GM19328 (cell line): ENCODE measurements at regions not wholly inside any gene's neighbourhood (a gene's known extent, or its start where the extent isn't known, plus 50 kb on each side); places are given as distances from the start of the nearest gene placed in this dataset.

Experiments
- ATAC-seq: cut with Tn5 transposase; IDR thresholded peaks from one replicate; pipeline ENCODE4 v1.9.1; 2021; ENCODE audit warnings: mild to moderate bottlenecking, moderate library complexity; ENCODE audit not compliant: unreplicated experiment

DNA sequence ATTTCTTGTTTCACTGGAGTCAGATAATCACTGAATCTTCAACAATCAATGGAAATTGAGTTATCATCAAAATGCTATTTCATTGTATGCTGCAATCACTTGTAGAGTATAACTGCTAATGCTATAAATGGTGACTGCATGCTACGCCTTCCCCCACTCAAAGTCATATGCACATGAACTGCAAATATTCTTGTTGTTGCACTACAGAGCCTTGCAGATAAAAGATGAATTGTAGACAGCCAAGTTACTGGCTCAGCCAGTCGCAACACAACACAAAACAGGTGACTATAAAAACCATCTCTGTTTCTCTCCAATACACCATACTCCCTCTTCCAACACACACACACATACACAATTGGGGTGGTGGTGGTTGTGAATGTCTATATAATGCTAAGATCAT lies 171.0 kb upstream of the HMGA2 start:
- no peak for ATAC-seq

DNA sequence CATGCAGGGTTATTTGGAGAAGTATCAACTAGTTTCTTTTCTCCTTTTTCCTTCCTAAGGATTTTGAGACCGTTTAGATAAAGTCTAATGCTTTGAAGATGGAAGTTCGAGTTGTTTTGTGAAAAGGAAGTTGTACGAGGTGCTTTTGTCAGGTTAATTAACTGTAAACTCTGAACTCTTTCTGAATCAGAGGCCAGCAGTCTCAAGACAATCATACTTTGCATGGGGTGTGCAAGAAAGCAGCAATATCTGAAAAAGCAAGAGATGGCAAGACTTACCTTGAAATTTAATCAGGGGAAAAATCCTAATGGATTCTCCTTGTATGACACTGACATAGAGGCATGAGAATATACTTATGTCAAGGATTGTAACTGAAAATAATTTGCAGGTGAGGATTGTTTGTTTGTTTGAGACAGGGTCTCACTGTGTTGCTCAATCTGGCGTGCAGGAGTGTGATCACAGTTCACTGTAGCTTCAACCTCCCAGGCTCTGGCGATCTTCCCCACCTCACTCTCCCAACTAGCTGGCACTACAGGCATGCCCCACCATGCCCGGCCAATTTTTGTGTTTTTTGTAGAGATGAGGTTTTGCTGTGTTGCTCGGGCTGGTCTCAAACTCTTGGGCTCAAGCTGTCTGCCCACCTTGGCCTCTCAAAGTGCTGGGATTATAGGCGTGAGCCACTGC lies 170.2 kb upstream of the HMGA2 start:
- ATAC-seq = no peak

DNA sequence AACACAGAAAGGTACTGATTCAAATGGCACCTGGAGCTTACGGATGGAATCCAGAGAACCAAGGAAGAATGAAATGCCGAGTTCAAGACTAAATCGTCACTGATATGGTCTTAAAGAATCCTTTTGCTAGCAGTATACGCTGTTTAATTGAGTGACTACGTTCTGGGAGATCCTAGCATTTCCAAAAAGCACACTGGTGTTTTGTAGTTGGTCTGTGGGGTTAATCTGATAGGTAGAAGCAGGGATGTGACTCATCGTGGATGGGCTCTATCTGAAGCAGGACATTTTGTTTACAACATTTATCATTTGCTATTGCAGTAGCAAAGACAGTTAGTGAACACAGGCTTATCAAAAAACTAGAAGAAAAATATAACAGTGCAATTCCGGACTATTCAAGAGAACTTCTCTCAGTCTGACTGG lies 169.2 kb upstream of the HMGA2 start:
- no peak for ATAC-seq

DNA sequence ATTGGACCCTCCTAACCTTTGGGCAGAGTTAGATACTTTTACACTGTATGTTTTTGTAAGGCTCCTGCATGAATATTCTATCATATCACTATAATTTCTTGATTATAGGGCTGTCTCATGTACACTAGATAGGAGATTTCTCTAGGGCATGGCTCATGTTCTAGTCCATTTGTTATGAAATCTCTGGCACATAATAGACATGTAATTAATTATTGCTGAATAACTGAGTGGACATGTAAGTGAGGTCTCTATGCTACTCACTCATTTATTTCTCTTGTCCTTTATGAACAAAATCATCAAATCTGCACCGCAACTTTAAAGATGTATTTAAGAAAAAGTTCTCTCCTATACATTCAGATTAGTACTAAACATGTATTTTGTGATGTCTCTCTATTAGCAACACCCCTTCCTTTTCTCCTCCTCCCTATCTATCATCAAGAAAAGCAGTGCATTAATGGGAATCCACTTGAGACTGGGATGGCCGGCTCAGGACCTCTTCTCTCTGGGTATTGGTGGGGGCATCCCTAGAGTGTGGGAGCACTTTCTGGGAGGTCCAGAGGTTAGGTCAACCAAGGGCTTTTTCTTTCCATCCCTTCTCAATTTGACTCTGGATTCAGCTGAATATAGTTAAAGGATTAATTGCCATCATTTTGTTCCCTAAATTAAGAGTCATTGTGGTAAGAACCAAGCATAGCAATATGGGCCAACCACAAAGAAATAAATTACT lies 168.0 kb upstream of the HMGA2 start:
- ATAC-seq = no peak

DNA sequence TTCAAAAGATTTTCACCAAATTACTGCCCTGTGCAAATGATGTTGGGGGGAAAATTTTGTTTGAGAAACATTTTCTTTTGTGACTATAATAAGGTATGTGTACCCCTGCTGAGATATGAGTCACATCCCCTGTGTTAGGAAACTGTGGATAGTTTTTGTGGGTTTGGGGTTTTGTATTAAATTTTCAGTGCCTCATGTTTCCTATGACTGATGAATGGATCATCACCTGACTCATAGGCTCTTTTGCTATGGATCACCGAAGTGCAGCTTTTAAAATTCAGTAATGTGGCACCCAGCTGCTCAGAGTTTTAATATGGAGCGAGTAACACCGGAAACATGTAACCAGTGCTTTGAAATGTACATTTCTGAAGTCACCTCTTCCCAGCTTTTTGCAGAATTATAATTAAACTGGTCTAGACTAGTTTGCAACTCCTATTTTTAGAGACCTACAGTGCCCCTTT lies 167.4 kb upstream of the HMGA2 start:
- no peak for ATAC-seq

DNA sequence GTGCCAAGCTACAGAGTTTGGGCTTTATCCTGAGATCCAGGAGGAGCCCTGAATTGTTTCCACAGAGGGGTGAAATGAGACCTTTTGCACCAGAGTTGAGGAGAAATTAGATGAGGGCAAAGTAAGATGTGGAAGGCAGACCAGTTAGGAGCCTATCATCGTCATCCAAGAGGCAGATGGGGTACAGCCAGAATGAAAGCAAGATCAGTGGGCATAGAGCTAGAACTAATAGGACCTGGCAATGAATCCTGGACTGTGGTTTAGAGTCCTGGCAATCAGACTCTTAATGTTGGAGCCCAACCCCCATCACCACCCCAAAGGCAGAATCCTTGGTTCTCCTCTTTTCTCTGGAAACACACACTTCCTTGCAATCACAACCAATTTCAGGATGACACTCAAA lies 166.6 kb upstream of the HMGA2 start:
- ATAC-seq = no peak

DNA sequence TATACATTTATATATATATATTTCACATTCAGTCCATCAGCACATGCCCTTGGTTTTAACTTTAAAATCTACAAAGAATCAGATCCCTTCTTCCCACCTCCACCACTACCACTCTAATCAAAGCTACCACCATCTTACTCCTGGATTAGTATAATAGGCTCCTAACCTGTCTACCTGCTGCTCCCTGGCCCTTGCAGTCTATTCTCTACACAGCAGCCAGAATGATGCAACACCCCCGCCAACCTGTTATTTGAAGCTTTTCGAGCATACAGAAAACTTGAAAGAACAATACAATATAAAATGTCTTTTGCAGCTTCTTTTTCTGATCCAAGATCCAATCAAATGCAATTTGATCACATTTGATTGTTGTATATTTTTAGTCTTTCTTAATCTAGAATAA lies 165.9 kb upstream of the HMGA2 start:
- no peak for ATAC-seq

DNA sequence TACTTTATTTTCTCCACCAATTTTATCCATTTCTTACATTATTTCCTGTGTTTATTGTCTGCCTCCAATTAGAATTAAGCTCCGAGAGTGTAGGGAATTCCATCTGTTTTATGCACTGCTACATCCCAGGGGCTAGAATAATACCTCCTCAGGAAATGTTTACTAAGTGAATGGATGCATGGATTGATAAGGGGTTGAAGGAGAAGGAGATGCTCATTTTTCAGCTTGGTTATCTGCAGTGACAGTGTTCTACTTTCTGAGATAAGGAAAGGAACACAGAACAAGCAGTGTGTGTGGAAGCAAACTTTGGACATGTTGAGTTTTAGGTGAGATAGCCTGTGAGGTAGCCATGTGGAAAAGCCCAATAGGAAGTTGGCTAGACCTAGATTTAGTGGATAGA lies 164.6 kb upstream of the HMGA2 start:
- no peak for ATAC-seq

DNA sequence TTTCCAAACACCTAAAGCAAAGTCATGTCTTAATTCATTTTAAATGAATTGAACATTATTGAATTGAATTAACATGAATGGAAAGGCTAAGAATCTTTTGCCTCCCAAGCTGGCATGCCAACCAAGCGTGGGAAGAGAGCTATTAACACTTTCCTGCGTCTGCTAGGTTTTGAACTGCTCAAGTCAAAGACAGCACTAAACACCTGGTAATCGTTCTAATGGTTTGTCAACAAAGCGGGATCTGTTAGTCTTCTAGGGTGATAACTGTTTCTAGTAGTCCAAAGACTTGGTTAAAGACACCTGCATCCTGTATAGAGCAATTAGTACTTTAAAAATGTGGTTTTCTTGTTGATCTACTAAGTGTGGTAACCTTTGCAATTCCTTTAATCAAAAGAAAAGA lies 164.2 kb upstream of the HMGA2 start:
- ATAC-seq = no peak

DNA sequence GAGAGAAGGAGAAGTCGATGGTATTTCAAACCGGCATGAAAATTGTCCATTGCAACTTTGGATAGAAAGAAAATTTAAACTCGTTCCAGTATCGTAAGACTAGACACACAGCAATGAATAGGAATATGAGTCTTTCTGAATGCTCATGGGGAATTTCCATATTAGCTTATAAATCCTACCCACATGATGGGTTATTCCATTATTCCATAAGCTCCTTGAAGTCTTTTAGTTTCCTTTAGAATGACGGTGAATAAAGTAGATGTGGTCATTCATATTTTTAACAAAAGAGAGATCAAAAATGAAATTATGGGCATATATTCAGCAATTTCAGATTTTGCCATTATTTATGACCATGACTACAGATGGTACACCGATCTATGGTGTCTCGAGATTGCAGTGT lies 163.4 kb upstream of the HMGA2 start:
- ATAC-seq = no peak

DNA sequence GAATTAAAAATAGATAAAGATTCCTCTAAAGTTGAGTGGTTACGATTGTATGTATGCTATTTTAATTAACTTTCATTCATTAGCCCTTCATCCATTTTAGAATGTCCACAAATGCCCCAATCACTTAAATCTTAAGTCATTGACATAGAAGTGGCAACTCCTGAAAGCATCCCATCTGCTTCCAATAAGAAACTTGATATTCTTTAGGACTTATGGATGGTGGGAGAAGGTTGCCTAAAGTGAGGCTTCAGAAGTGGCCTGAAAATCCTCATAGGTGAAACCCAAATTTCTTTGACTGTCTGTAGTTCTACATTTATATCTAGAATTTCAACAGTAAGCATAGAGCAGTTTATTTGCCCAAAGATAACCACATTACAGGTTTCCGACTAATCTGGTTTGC lies 161.7 kb upstream of the HMGA2 start:
- ATAC-seq = no peak

DNA sequence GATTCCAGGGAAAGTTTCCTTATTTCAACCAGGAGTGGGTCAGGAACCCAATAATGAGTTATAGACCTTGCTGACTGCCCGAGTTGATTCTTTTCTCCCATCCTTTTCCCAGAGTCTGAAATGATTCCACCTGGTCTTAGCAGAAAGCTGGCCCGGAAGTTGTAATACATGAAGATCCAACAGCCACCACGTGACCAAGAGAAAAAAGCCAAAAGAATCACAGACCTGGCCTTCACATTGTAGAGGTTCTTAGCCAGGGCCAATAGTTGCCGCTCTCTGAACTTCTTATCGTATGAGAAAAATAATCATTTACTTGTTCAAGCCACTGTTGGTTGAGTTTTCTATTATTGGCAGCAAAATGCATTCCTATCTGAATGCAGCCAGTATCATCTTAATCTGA lies 161.2 kb upstream of the HMGA2 start:
- ATAC-seq = no peak

DNA sequence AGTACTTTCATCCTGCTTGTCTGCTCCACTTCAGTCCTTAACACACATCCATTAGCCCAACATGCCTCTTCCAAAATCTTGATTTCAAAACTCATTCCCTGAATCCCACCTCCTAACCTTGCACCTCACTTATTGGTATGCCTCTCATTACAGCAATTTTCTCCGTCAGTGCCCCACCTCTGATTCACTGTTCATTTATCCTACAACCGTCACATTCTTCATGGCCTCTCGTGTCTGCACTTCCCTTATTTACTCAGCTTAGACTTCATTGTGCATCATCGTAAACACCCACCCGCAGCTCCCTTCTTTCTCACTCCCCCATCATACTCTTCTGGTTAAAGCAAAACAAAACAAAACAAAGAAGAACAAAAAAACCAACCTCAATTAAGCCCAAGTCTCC lies 160.6 kb upstream of the HMGA2 start:
- ATAC-seq = no peak

DNA sequence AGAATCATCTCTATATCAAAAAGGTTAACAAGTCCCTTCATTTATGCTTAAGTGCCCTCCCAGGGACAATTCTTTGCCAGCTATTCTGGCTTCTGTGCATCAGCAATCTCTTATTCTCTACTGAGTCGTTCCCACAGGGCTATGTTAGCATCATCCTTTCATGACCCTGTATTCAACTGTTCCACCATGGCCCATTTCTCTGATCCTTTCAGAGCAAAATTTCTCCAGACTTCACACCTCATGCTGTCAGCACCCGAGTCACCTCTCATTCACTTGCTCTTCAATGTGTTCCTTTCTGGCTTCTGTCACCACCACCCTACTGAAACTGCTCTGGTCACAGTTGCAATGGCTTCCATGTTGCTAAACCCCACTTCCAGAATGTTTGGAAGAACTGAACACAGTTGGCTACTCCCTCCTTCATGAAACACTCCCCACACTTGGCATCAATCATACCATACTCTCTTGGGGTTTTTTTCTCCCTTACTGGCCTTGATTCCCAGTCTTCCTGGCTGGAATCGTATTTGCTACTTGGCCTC lies 159.5 kb upstream of the HMGA2 start:
- ATAC-seq = no peak

DNA sequence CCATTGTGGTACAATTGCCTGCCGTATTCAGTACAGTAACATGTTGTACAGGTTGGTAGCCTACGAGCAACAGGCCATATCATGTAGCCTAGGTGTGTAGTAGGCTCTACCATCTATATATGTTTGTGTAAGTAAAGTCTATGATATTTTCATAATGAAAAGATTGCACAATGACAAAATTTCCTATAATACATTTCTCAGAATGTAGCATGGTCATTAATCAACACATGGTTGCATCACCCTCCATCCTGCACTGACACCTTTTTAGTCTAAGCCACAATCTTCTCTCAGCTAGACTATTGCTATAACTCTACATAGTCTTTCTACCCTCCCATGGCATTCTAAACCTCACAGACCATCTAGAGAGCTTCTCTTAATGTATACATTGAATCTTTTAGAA lies 158.5 kb upstream of the HMGA2 start:
- ATAC-seq = no peak

DNA sequence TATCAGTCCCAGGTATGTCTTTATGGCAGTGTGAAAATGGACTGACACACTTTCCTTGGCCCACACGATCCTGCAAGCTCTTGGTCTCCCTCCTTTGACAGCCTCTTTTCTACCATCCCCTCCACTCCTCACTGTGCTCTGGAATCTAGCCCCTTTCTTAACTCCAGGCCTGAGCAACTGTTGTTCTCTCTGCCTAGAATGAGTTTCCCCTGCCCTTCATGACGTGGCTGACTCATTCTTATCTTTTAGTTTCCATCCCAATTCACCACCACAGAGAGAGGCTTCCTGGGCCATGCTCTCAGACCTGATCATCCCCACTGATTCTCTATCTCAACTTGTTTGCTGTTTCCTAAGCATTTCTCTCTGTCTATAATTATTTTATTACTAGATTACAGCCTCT lies 157.4 kb upstream of the HMGA2 start:
- no peak for ATAC-seq

DNA sequence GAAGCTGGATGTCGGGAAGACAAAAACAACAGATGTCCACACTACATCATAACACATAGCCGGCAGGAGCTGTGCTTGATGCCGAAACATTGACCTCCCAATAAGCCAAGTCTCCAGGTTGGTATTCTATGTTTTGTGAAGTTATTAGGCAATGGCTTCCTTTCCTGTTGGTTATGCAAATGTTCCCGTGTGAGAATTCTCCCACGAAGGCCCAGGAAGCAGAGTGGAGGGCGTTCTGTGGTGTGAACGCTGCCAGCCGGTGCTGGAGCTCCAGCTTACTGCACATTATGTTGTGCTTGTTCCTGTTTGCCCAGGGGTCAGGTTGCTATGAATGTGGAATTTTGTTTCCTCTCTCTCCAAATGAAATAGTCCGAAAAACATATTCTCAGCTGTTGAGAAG lies 156.4 kb upstream of the HMGA2 start:
- no peak for ATAC-seq

DNA sequence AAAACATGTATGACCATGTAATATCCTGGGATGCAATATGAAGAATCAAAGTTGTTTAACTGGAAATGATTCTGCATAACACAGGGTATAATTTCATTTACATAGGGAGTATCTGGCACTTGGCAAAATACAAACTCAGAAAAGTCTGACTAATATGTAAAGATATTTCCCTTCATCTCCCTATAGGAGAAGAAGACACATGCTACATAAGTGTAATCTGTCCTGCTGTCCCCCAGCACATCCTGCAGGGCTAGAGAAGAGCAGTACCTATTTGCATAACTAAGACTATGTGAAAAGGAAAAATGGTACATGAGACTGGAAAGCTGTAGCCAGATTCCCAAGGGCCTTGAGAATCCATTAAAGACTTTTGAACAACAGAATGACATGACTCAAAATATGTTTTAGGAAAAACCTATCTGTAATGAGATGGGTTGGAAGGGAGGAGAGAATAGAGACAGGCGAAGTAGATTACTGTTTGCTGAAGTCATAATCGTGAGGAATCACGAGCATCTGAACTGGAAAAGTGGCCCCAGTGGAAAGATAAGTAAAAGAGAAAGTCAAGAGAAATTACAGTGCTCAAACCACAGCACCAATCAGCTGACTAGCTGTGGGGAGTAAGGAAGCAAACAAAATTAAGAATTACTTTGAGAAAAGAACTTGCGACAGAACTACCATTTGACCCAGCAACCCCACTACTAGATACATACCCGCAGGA lies 155.1 kb upstream of the HMGA2 start:
- ATAC-seq = no peak

DNA sequence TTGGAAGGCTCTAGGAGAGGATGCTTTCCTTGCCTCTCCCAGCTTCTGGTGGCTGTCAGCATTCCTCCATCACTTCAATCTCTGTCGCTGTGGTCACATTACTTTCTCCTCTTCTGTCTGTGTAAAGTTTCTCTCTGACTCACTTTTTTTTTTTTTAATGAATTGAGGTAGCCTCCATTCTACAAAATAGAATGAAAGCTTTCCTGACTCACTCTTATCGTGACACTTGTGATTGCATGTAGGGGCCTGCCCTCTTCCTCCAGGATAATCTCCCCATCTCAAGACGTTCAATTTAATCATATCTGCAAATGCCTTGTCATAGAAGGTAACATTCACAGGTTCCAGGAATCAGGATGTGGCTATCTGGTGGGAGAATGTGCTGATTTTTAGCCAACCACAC lies 153.5 kb upstream of the HMGA2 start:
- no peak for ATAC-seq

DNA sequence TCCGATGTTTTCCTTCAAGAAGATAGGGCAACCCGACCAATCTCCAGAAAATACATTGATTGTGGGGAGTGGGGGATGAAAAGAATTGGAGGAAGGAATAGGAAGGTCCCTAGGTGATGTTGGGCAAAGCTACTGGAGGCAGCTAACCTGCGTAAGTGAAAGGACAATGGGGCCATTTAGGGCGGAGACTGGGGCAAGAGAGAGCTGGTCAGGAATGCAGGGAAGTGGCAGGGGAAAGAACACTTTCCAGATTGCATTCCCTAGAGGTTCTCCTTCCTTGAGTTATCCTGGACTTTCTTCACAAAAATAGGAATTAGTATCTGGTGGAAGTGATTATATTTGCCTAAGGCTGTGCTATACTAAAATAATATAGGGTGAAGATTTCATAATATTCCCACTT lies 151.8 kb upstream of the HMGA2 start:
- ATAC-seq = no peak

DNA sequence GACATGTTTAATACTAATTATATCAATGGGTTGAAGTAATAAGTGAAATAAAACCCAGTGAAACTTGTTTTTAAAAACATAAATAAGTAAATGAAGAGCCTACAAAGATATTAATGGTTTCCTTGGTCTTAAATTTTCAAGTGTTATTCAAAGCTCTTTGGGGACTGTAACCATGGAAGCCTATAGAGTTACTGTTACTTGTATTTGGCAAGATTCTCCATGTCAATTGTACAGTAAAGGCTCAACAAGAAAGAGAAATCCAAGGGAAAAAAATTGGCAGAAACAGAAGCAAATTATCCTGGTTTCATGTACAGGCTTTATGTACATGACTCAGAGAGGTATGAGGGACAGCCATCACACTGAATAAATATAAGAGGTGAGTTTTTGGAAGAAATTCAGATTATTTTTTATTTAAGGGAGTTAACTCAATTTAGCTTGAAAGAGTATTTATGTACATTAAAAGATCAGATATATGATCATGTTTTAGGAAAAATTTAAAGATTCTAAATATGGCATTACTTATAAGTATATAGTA lies 151.1 kb upstream of the HMGA2 start:
- no peak for ATAC-seq

DNA sequence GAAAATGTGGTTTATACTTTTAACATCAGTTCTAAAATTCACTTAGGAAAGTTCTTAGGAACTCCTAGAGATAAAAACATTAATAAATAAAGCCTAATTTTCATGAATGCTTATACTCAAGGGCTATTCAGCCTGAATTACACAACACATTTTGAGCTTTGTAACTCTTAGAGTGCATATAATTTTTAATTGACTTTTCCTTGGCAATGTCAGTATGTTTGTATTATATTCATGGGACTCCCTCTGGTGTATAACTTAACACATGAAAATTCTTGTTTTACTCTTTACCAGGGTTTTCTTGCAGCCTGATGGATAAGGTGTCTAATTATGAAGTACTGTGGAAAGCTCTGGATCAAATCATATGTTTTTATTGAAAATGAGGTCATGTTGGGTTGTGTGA lies 150.6 kb upstream of the HMGA2 start:
- no peak for ATAC-seq
